NCI-H1436 treated with DMSO at 0.1 percent for 48 hours (cell line): ENCODE measurements at regions not wholly inside any gene's neighbourhood (a gene's known extent, or its start where the extent isn't known, plus 50 kb on each side); places are given as distances from the start of the nearest gene placed in this dataset.
"Not testable (repeated sequence)": the region's sequence is repeated elsewhere in the genome, so short reads cannot be mapped to it uniquely, and the experiment has no call there.

Experiments used
- DNase-seq: peaks from one replicate; lab custom pipeline; 2025; lab: John Stamatoyannopoulos, UW

DNA sequence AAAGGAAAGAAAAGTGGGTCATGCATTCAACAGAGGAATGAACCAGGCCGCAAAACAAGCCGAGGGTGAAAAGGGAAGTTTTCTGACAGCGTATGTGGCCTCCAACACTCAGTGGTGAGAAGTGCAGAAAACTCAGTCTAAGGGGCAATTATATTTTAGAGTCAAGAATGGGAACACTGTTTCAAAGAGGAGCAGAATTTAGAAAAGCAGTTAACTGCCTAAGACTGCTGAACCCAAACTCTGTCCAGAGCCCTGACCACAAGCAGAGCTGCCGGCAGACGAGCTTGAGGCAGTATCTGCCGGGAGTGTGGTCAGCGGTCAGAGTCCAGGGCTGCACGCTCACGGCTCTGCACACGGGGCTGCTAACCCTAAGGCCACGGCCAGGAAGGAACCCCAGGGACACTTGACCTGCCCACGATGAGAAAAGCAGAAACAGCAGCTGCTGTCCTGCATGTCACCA lies 347.0 kb upstream of the ID2 start:
- DNase-seq, result no peak

DNA sequence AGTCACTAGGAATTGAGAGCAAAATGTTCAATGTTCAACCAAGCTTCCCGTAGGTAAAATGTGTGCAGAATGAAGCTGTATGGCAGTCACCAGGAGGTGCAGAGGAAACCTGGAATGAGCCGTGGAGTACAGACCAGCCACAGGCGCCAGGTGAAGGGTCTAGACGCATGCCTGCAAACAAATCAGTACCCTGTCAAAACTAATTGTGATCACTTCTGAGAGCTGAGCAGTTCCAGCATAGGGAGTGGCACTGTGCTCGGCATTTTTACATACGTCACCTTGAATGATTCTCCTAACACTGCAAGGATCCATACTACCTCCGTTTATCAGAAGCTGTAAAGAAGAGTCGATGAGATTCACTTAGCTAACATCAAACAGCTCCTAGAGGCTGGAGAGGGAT lies 346.1 kb upstream of the ID2 start:
- DNase-seq, result no peak

- DNase-seq, result no peak
These were observed 344.5 kb upstream of the ID2 start for GRCh38 chr2:8337321-8337720.

DNA sequence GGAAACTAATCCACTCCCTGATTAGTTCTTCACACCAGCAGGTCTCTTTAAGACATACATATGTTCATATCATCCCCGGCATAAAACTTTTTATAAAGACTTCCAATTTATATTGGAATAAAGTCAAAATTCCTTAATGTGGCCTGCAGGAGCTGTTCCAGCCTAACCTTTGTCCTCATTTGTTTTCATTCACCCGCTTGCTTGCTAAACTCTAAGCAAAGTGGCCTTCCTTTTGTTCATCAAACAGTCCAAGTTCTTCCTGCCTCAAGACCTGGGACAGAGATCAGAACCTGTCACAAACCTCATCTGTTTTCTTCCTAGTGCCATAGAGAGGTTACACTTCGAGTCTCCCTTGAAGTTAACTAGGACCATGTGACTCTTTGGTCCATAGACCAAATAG lies 339.4 kb upstream of the ID2 start:
- DNase-seq, result no peak

GRCh38 chr2:8343031-8343430 lies 338.8 kb upstream of the ID2 start:
- DNase-seq, result no peak

DNA sequence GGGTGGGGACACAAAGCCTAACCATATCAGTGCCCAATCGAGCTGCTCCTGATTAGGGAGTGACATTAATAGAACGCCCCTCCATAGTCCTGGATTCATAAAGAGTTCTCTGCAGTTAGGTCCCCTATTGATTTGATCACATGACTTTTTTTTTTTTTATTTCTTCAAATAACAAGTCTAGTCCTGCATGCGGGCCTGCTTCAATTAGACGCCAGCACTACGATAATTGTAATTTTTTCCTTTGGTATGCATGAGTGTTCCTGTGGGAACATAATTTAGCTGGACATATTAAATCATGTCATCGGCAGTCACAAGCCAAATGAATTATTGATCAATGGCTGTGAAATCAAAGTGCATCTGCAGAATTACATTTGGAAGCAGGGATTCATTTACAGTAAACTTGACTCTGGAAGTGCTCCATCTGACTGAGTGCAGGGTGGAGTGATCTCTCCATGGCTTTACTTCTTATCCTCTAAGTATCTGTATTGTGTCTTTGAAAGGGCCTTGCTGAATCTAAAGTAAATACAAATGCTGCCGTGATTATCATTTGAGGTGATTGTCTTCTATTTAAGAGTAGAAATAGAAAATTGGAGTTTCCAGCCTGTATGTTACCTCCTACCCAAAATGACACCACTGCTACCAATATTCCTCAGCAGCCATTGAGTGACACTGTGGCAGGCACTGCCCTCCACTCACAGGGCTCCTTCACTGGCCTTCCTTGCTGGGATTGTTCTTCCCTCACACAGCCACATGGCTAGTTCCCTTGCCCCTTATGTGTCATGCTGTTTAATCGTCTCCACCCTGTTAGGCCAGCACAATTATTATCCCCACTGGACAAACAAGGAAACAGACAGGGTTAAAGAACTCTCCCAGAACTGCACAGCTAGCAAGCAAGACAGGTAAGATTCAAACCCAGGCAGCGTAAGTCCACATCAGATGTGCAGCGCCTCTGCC lies 337.4 kb upstream of the ID2 start:
- no peak for DNase-seq

DNA sequence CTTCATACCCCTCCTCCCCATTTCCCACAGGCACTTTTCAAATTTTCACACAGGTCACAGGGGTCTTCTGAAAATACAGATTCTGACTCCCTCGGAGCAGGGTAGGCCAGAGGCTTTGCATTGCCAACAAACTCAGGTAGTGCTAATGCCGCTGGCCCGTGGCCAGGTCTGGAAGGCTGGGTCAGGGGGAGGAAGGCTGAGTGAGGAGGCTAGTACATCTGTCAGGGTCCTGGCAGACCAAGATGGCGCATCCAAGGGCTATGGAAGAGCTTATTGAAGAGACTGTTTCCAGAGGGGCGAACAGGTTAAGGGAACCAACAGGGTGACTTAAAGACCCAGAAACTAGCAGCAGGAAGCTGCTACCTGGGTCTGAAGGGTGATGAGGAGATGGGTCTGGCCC lies 336.7 kb upstream of the ID2 start:
- no peak for DNase-seq

GRCh38 chr2:8346208-8346607 lies 335.6 kb upstream of the ID2 start:
- no peak for DNase-seq

DNA sequence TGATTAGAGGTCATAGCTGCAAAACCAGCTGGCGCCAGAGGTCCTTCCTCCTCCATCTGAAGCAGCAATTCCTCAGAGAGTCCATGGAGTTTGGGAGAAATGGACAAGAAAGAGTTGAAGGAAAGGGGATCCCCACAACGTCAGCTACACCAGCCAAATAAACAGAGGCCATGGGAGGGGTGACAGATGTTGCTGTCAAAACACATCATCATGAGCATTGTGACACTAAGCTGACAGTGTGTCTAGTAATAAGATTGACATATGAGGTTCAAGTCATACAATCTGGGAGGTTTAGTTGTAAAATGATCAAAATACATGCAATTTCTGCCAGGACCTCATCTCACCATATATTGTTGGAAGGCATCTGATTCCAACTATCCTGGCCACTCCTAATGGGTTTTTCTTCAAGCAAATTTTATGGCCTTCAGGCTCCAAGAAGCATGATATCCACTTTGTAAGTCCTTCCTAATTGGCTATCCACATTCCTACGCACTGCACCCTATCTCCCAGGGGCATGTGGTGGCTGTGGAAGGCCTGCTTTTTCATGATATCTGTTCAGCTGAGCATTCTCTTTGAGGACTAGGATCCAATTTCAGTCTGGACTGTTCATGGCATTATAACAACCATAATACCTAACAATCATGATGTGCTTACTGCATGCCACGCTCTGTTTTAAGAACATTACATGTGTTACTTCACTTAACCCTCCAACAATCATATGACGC lies 335.0 kb upstream of the ID2 start:
- no peak for DNase-seq

DNA sequence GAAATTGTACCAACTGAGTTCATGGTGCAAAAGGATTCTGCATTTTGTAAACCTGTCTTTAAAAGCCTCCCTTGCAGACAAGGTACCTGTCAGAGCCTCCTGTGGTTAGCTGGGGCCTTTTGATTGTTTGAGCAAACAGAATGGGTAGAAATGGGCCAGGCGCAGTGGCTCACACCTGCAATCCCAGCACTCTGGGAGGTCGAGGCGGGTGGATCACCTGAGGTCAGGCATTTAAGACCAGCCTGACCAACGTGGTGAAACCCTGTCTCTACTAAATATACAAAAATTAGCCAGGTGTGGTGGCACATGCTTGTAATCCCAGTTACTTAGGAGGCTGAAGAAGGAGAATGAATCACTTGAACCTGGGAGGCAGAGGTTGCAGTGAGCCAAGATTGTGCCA lies 332.9 kb upstream of the ID2 start:
- not testable (repeated sequence) for DNase-seq

- no peak for DNase-seq
These were observed 329.6 kb upstream of the ID2 start for GRCh38 chr2:8352296-8352695.

DNA sequence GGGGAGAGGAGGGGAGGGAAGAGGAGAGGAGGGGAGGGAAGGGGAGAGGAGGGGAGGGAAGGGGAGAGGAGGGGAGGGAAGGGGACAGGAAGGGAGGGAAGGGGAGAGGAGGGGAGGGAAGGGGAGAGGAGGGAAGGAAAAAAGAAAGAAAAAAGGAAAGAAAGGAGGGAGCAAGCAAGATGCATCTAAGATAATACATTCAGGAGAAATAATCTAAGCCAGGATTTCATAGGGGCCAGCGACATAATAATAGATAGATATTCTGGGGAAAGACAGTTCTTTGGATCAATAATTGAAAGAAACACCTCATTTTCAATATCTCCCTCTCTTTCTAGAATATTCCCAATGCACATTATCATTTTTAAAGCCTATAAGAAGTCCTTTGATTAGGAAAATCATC lies 328.9 kb upstream of the ID2 start:
- DNase-seq, result no peak

DNA sequence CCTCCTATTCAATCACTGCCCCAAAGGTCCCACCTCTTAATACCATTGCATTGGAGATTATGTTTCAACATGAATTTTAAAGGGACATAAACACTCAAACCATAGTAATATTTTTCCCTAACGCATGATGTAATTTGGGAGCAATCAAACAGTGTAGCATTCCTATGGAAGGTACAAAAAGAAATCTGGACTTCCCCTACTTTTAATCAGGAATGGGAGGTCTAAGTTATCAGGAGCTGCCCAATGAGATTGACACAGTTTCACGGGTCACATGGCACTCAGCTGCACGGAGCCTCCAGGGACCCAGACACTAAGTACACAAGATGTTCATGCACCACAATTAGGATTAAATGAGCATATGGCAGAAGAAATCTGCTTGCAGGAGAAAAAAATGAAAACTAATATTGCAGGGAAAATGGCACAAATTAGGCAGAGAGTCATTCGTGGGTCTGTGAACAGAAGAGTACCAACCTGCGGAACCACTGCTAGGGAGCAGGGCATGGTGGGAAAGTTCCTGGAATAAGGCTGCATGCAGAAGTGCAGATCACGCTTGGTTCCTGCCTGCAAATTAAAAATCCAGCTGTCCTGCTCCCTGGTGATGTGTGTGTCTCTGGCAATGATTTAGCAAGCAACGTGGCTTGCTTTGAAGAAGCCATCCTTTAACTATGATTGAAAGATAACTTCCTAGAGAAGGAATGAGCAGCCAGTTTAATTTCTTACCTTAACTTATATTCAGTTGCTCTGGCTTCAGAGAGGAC lies 326.6 kb upstream of the ID2 start:
- DNase-seq, result no peak

- no peak for DNase-seq
These were observed 323.9 kb upstream of the ID2 start for GRCh38 chr2:8357738-8358518.

GRCh38 chr2:8361930-8362329 lies 319.9 kb upstream of the ID2 start:
- no peak for DNase-seq

- DNase-seq, result no peak
These were observed 318.7 kb upstream of the ID2 start for GRCh38 chr2:8363161-8363560.

GRCh38 chr2:8364668-8365067 lies 317.2 kb upstream of the ID2 start:
- DNase-seq, result no peak

DNA sequence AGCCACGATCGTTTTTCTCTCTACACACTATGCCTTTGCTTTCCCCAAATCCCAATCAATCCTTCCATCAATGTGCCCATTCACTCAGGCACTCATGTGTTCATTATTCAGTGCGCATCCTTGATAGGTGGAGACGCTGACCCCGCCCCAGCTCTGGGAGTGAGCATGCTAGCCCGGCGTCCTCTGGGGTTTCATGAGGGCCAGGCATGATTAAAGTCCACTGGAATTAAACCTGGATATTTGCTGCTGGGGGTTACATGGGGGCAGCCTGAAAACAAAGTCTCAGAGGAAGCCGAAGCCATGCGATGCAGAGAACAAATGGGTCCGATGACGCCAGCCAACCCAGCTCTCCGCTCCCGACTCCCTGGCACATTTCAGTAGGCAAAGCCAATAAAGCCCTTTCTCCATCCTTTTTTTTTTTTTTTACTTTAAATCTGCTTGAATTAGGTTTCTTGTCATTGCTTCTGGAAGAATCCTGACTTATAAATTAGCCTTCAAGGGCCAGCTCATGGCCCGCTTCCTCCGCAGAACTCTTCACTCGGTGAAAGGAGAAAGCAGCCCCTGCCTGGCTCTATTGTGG lies 316.4 kb upstream of the ID2 start:
- no peak for DNase-seq

DNA sequence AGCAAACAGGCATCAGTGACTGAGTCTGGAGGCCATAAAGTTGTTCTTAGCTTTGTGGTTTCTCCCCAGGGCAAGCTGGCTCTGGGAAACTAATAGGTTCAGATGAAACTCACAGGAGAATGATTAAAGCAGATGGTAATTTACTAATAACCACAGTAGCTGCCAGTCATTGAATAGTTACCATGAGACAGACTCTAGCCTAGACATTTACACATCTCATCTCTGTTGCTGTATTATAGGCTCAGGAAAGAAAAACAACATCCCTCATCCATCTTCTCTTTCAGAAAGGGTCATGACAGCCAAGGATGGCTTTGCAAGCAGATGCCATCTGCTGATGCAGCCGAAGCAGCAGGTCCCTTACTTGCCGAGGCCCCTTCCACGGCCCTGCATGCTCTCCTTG lies 314.0 kb upstream of the ID2 start:
- no peak for DNase-seq

- no peak for DNase-seq
These were observed 313.4 kb upstream of the ID2 start for GRCh38 chr2:8368463-8368862.

- no peak for DNase-seq
These were observed 312.3 kb upstream of the ID2 start for GRCh38 chr2:8369522-8369921.
